DOHH2 (cell line): ENCODE measurements at regions not wholly inside any gene's neighbourhood (a gene's known extent, or its start where the extent isn't known, plus 50 kb on each side); places are given as distances from the start of the nearest gene placed in this dataset.

Experiments
- CTCF ChIP-seq: fragments of 200-600 bp; sonication (generic); IDR thresholded peaks from one replicate; pipeline ENCODE4 v1.5.1; 2014; ENCODE audit warnings: antibody characterized with exemption, mild to moderate bottlenecking, low read depth, low read length; ENCODE audit not compliant: poor library complexity, severe bottlenecking
- EZH2phosphoT487 ChIP-seq: fragments of 200-600 bp; sonication (generic); IDR thresholded peaks from 2 replicates; pipeline ENCODE4 v1.6.1; 2017; ENCODE audit warnings: borderline replicate concordance, mild to moderate bottlenecking, antibody characterized with exemption, low read length, moderate library complexity, mixed read lengths

GRCh38 chr7:49247759-49248158, 323.4 kb downstream of the CDC14C start:
- TF ChIP-seq CTCF (no peak), EZH2phosphoT487 (no peak)
